Left ventricle myocardium inferior (tissue), 1 donor: ENCODE measurements at regions not wholly inside any gene's neighbourhood (a gene's known extent, or its start where the extent isn't known, plus 50 kb on each side); places are given as distances from the start of the nearest gene placed in this dataset.

Experiments
- DNase-seq: peaks from one replicate; pipeline ENCODE4 v3.0.0-alpha.2; 2020
- H3K27ac ChIP-seq: fragments of 200-600 bp; replicated peaks from 2 replicates; pipeline ENCODE4 v1.8.0; 2021
- H3K27me3 ChIP-seq: fragments of 200-600 bp; 2 replicates; pipeline ENCODE4 v1.8.0; 2021; ENCODE audit warnings: low read depth
- H3K36me3 ChIP-seq: fragments of 200-600 bp; 2 replicates; pipeline ENCODE4 v1.8.0; 2021
- H3K4me1 ChIP-seq: fragments of 200-600 bp; 2 replicates; pipeline ENCODE4 v1.8.0; 2021
- H3K4me3 ChIP-seq: fragments of 200-600 bp; 2 replicates; pipeline ENCODE4 v1.8.0; 2021; ENCODE audit warnings: mild to moderate bottlenecking, moderate library complexity
- H3K9me3 ChIP-seq: fragments of 200-600 bp; replicated peaks from 2 replicates; pipeline ENCODE4 v1.8.0; 2021
- CTCF ChIP-seq: fragments of 200-600 bp; IDR thresholded peaks from 2 replicates; pipeline ENCODE4 v1.8.0; 2021; ENCODE audit warnings: antibody characterized with exemption, mild to moderate bottlenecking, borderline replicate concordance
- intact Hi-C: fragments of 100-400 bp; cut with micrococcal nuclease; formaldehyde crosslinking; loops from one replicate; pipeline ENCODE4 v1.11.0; 2022
- donor health status: DM: no; HTN: yes; CAD: no; lungs with severe emphysema.

- intact Hi-C loops = no loop called here
- H3K4me1 ChIP-seq = no peaks in the 10 kb centered on the region
Observed at GRCh38 chr3:68151359-68151758, 496.9 kb upstream of the SUCLG2 start.

GRCh38 chr3:68148447-68148846 lies 494.0 kb upstream of the SUCLG2 start:
- intact Hi-C loops = no loop called here
- Histone ChIP-seq H3K9me3 (no peaks in the 10 kb centered on the region), H3K27ac (no peak overlapping the region), H3K4me3 (no peak overlapping the region), H3K27me3 (no peaks in the 10 kb centered on the region), H3K4me1 (no peaks in the 10 kb centered on the region), H3K36me3 (no peaks in the 10 kb centered on the region)
- TF ChIP-seq CTCF = no peak
- no peak for DNase-seq

More at GRCh38 chr3:68151359-68151758, 496.9 kb upstream of the SUCLG2 start:
- no peaks in the 10 kb centered on the region for H3K9me3 ChIP-seq
- DNase-seq = no peak
- no peak overlapping the region for H3K27ac ChIP-seq
- no peak overlapping the region for H3K4me3 ChIP-seq
- no peaks in the 10 kb centered on the region for H3K27me3 ChIP-seq
- no peak for TF ChIP-seq CTCF
- H3K36me3 ChIP-seq = no peaks in the 10 kb centered on the region

GRCh38 chr3:68142441-68142840 lies 488.0 kb upstream of the SUCLG2 start:
- Histone ChIP-seq H3K4me3 (no peak overlapping the region), H3K36me3 (no peaks in the 10 kb centered on the region), H3K27me3 (no peaks in the 10 kb centered on the region), H3K27ac (no peak overlapping the region), H3K9me3 (no peaks in the 10 kb centered on the region), H3K4me1 (no peaks in the 10 kb centered on the region)
- DNase-seq = no peak
- intact Hi-C loops = no loop called here
- no peak for TF ChIP-seq CTCF

- Histone ChIP-seq H3K4me1 (no peaks in the 10 kb centered on the region), H3K4me3 (no peak overlapping the region), H3K36me3 (no peaks in the 10 kb centered on the region), H3K27ac (no peak overlapping the region), H3K27me3 (no peaks in the 10 kb centered on the region), H3K9me3 (no peaks in the 10 kb centered on the region)
- intact Hi-C loops = no loop called here
- TF ChIP-seq CTCF = no peak
- DNase-seq = no peak
Observed at GRCh38 chr3:68139897-68140296, 485.5 kb upstream of the SUCLG2 start.

GRCh38 chr3:68136411-68136810 lies 482.0 kb upstream of the SUCLG2 start:
- TF ChIP-seq CTCF = no peak
- H3K36me3 ChIP-seq = no peaks in the 10 kb centered on the region
- no peaks in the 10 kb centered on the region for H3K27me3 ChIP-seq
- DNase-seq = no peak
- peaks cover 13% of the 10 kb centered on the region for H3K9me3 ChIP-seq
- H3K4me3 ChIP-seq = no peak overlapping the region
- H3K27ac ChIP-seq = no peak overlapping the region
- no peaks in the 10 kb centered on the region for H3K4me1 ChIP-seq
- intact Hi-C loops = no loop called here

- intact Hi-C loops = no loop called here
- no peak overlapping the region for H3K4me3 ChIP-seq
- no peak for DNase-seq
- H3K36me3 ChIP-seq = no peaks in the 10 kb centered on the region
- H3K9me3 ChIP-seq = peaks cover 13% of the 10 kb centered on the region
- no peaks in the 10 kb centered on the region for H3K4me1 ChIP-seq
- H3K27ac ChIP-seq = no peak overlapping the region
- no peaks in the 10 kb centered on the region for H3K27me3 ChIP-seq
- TF ChIP-seq CTCF = no peak
Observed at GRCh38 chr3:68135067-68135466, 480.7 kb upstream of the SUCLG2 start.
